Neural cell (in vitro differentiated cells): ENCODE measurements at regions not wholly inside any gene's neighbourhood (a gene's known extent, or its start where the extent isn't known, plus 50 kb on each side); places are given as distances from the start of the nearest gene placed in this dataset.

Experiments used
- EP300 ChIP-seq: fragments of 450-650 bp; conservative IDR thresholded peaks from 2 replicates; pipeline ENCODE4 v1.6.1; 2014; ENCODE audit warnings: antibody characterized with exemption, mild to moderate bottlenecking, moderate library complexity; ENCODE audit not compliant: poor library complexity, severe bottlenecking
- EZH2 ChIP-seq: fragments of 200-600, 300-800 bp; shearing (Covaris generic), sonication (generic); IDR thresholded peaks from 2 replicates; pipeline ENCODE4 v1.6.1; 2014; ENCODE audit warnings: antibody characterized with exemption, low read length, borderline replicate concordance, mild to moderate bottlenecking; ENCODE audit not compliant: insufficient read depth, poor library complexity, severe bottlenecking
- POLR2AphosphoS5 ChIP-seq: IDR thresholded peaks from 2 replicates; pipeline ENCODE4 v1.6.1; 2012
- RAD21 ChIP-seq: fragments of 450-650 bp; conservative IDR thresholded peaks from 2 replicates; pipeline ENCODE4 v1.6.1; 2014; ENCODE audit warnings: antibody characterized with exemption, mild to moderate bottlenecking, moderate library complexity
- REST ChIP-seq: IDR thresholded peaks from 2 replicates; pipeline ENCODE4 v1.6.1; 2012; ENCODE audit warnings: borderline replicate concordance
- TF ChIP-seq, protein P1 (sequence below): fragments of 450-650 bp; IDR thresholded peaks from 2 replicates; pipeline ENCODE4 v1.5.1; 2014; ENCODE audit warnings: antibody characterized with exemption, mild to moderate bottlenecking, moderate library complexity; ENCODE audit not compliant: poor library complexity, severe bottlenecking

- TF ChIP-seq, protein P1, sequence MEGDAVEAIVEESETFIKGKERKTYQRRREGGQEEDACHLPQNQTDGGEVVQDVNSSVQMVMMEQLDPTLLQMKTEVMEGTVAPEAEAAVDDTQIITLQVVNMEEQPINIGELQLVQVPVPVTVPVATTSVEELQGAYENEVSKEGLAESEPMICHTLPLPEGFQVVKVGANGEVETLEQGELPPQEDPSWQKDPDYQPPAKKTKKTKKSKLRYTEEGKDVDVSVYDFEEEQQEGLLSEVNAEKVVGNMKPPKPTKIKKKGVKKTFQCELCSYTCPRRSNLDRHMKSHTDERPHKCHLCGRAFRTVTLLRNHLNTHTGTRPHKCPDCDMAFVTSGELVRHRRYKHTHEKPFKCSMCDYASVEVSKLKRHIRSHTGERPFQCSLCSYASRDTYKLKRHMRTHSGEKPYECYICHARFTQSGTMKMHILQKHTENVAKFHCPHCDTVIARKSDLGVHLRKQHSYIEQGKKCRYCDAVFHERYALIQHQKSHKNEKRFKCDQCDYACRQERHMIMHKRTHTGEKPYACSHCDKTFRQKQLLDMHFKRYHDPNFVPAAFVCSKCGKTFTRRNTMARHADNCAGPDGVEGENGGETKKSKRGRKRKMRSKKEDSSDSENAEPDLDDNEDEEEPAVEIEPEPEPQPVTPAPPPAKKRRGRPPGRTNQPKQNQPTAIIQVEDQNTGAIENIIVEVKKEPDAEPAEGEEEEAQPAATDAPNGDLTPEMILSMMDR, result no peak
- TF ChIP-seq POLR2AphosphoS5, result no peak
- TF ChIP-seq EP300, result no peak
- TF ChIP-seq EZH2, result no peak
- TF ChIP-seq RAD21, result no peak
- no peak for TF ChIP-seq REST
Observed at GRCh38 chr4:60817609-60818008, 382.5 kb upstream of the ADGRL3 start.
